ENCODE measurements at regions not wholly inside any gene's neighbourhood (a gene's known extent, or its start where the extent isn't known, plus 50 kb on each side); places are given as distances from the start of the nearest gene placed in this dataset.
"Not testable (repeated sequence)": the region's sequence is repeated elsewhere in the genome, so short reads cannot be mapped to it uniquely, and the experiment has no call there.

DNA sequence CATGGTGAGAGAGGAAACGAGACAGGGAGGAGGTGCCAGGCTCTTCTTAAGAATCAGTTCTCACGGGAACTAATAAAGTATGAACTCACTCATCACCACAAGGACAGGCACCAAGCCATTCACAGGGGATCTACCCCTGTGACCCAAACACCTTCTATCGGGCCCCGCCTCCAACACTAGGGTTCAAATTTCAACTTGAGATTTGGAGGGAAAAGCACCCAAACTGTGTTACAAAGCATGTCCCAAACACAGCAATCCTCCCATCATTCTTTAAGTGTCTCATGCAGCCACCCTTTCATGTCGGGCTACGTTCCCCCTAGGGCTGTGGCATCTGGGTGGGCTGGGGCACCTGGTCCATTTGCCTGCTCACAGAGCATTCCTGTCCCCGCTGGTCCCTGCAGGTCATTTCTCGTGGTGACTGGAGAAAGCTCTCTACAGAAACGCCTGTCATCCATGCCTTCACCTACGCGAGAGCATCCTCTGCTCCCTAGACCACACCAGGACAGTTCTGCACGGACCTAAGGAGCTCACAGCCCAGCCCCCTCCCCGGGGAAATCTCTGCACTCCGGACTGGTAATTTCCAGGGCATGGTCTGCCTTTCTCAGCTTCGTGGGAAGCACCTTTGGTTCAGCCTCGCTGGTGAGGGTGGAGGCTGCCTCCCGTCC is 79.6 kb downstream of the TTLL2 start:
- Mint-ChIP-seq H3K36me3 (no peaks in the 10 kb centered on the region), H3K4me3 (no peak overlapping the region), H3K4me1 (no peaks in the 10 kb centered on the region), H3K27me3 (peaks cover 12% of the 10 kb centered on the region), H3K27ac (no peak overlapping the region), H3K9me3 (no peaks in the 10 kb centered on the region)
- no peak for DNase-seq

DNA sequence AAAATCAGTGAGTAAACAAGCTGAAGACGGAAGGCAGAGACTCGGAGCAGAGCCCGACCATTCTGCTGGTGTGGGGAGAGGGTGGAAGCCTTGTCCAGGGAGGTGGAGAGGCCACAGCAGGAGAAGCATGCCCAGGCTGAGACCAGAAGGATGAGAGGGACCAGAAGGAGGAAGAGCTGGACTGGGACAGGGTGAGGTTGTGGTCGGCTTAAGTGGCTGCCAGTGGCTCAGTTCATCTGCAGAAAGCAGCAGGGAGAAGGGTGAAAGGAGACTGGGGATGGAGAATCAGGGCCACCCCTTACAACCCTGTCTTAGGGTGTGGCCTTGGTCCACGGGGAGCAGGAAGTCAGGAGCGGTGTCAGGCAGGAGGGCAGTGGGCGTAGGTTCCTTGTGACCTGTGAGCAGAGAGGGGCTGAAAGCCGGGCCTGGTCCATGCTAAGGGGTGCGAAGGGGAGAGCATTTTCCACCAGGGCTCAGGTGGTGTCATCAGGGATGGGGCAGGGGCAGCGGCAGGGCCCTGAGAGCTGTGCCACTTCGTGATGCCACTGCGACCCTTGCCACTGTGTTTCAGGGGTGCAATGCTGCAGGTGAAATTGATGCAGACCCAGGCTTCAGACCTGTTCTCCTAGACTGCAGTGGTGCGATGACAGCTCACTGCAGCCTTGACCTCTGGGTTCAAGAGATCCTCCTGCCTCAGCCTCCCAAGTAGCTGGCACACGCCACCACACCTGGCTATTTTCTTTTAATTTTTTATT is 81.1 kb downstream of the TTLL2 start:
- H3K36me3 Mint-ChIP-seq, result no peaks in the 10 kb centered on the region
- no peaks in the 10 kb centered on the region for H3K4me1 Mint-ChIP-seq
- DNase-seq, result no peak
- H3K27ac Mint-ChIP-seq, result no peak overlapping the region
- H3K27me3 Mint-ChIP-seq, result peaks cover 12% of the 10 kb centered on the region
- H3K4me3 Mint-ChIP-seq, result no peak overlapping the region
- no peaks in the 10 kb centered on the region for H3K9me3 Mint-ChIP-seq

- H3K4me3 Mint-ChIP-seq, H3K4me1 Mint-ChIP-seq, DNase-seq, H3K36me3 Mint-ChIP-seq, H3K27me3 Mint-ChIP-seq, H3K9me3 Mint-ChIP-seq, H3K27ac Mint-ChIP-seq: not testable (repeated sequence)
These were observed 81.8 kb downstream of the TTLL2 start for GRCh38 chr6:167406533-167407238.

GRCh38 chr6:167407239-167408064 is 82.6 kb downstream of the TTLL2 start:
- no peak overlapping the region for H3K4me3 Mint-ChIP-seq
- no peak for DNase-seq
- H3K27ac Mint-ChIP-seq, result no peak overlapping the region
- no peaks in the 10 kb centered on the region for H3K4me1 Mint-ChIP-seq
- no peaks in the 10 kb centered on the region for H3K9me3 Mint-ChIP-seq
- no peaks in the 10 kb centered on the region for H3K36me3 Mint-ChIP-seq
- peaks cover 4% of the 10 kb centered on the region for H3K27me3 Mint-ChIP-seq

GRCh38 chr6:167408235-167408869 is 83.5 kb downstream of the TTLL2 start:
- Mint-ChIP-seq H3K27ac (no peak overlapping the region), H3K36me3 (no peaks in the 10 kb centered on the region), H3K27me3 (peaks cover 4% of the 10 kb centered on the region), H3K4me1 (no peaks in the 10 kb centered on the region), H3K9me3 (no peaks in the 10 kb centered on the region), H3K4me3 (no peak overlapping the region)
- no peak for DNase-seq

- H3K36me3 Mint-ChIP-seq, result no peaks in the 10 kb centered on the region
- no peak overlapping the region for H3K4me3 Mint-ChIP-seq
- no peaks in the 10 kb centered on the region for H3K4me1 Mint-ChIP-seq
- no peak overlapping the region for H3K27ac Mint-ChIP-seq
- DNase-seq, result no peak
- peaks cover 4% of the 10 kb centered on the region for H3K27me3 Mint-ChIP-seq
- no peaks in the 10 kb centered on the region for H3K9me3 Mint-ChIP-seq
These were observed 84.2 kb downstream of the TTLL2 start for GRCh38 chr6:167409079-167409478.

DNA sequence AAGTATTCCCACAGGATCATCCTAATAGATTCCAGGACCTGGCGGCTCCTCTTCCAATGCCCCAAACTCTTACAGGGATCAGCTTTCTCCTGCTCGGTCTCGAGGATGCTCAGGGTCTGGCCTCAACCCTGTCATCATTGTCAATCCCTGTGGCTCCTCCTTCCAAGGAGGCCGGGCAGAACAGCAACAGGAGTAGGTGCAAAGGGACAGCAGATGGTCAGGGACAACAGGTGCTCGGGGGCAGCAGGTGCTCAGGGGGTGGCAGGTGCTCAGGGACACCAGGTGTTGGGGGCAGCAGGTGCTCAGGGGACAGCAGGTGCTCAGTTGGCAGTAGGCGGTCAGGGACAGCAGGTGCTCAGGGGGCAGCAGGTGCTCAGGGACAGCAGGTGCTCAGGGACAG is 84.8 kb downstream of the TTLL2 start:
- Mint-ChIP-seq H3K27me3 (peaks cover 4% of the 10 kb centered on the region), H3K27ac (no peak overlapping the region), H3K9me3 (no peaks in the 10 kb centered on the region), H3K36me3 (no peaks in the 10 kb centered on the region), H3K4me3 (no peak overlapping the region), H3K4me1 (no peaks in the 10 kb centered on the region)
- DNase-seq, result no peak

- Mint-ChIP-seq H3K9me3 (no peaks in the 10 kb centered on the region), H3K27me3 (peaks cover 4% of the 10 kb centered on the region), H3K36me3 (no peaks in the 10 kb centered on the region), H3K4me1 (no peaks in the 10 kb centered on the region), H3K27ac (no peak overlapping the region), H3K4me3 (no peak overlapping the region)
- no peak for DNase-seq
These were observed 85.6 kb downstream of the TTLL2 start for GRCh38 chr6:167410462-167410861.

DNA sequence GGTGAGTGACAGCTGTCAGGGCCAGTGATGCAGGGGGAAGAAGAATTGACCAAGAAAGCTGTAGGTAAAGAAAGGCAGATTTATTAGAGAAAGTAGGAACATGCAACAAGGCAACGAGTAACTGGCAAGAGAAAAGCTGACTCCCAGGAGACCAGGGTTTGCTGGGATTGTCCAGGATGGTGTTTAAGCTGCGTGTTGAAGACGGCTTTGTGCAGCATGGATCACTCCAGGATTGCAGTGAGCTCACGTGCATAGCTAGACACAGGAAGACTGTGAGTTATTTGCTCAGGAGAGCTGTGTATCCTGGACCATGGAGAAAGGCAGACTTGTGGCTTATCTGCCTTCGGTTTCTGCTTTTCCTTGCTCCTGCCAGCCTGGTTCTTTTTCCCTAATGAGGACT is 87.6 kb downstream of the TTLL2 start:
- DNase-seq, result no peak
- Mint-ChIP-seq H3K27ac (no peak overlapping the region), H3K9me3 (no peaks in the 10 kb centered on the region), H3K4me3 (no peak overlapping the region), H3K36me3 (no peaks in the 10 kb centered on the region), H3K27me3 (no peaks in the 10 kb centered on the region), H3K4me1 (no peaks in the 10 kb centered on the region)

GRCh38 chr6:167415441-167415961 is 90.6 kb downstream of the TTLL2 start:
- H3K27me3 Mint-ChIP-seq, result peaks cover 6% of the 10 kb centered on the region
- no peaks in the 10 kb centered on the region for H3K4me1 Mint-ChIP-seq
- H3K9me3 Mint-ChIP-seq, result no peaks in the 10 kb centered on the region

GRCh38 chr6:167416676-167417430 is 92.0 kb downstream of the TTLL2 start:
- H3K4me1 Mint-ChIP-seq, result no peaks in the 10 kb centered on the region
- no peak overlapping the region for H3K4me3 Mint-ChIP-seq
- H3K27me3 Mint-ChIP-seq, result peaks cover 6% of the 10 kb centered on the region
- no peaks in the 10 kb centered on the region for H3K9me3 Mint-ChIP-seq
- no peaks in the 10 kb centered on the region for H3K36me3 Mint-ChIP-seq
- H3K27ac Mint-ChIP-seq, result no peak overlapping the region
- no peak for DNase-seq

More at GRCh38 chr6:167415441-167415961, 90.6 kb downstream of the TTLL2 start:
- Mint-ChIP-seq H3K4me3 (no peak overlapping the region), H3K27ac (no peak overlapping the region), H3K36me3 (no peaks in the 10 kb centered on the region)
- DNase-seq, result no peak

- DNase-seq, result no peak
- no peaks in the 10 kb centered on the region for H3K36me3 Mint-ChIP-seq
- H3K4me1 Mint-ChIP-seq, result no peaks in the 10 kb centered on the region
- no peak overlapping the region for H3K27ac Mint-ChIP-seq
- H3K4me3 Mint-ChIP-seq, result no peak overlapping the region
- H3K9me3 Mint-ChIP-seq, result no peaks in the 10 kb centered on the region
- H3K27me3 Mint-ChIP-seq, result peaks cover 6% of the 10 kb centered on the region
These were observed 95.3 kb downstream of the TTLL2 start for GRCh38 chr6:167420177-167420576.

GRCh38 chr6:167420858-167421766 is 96.2 kb downstream of the TTLL2 start:
- Mint-ChIP-seq H3K27ac (no peak overlapping the region), H3K9me3 (no peaks in the 10 kb centered on the region), H3K4me3 (no peak overlapping the region), H3K27me3 (peaks cover 6% of the 10 kb centered on the region), H3K4me1 (no peaks in the 10 kb centered on the region), H3K36me3 (no peaks in the 10 kb centered on the region)
- no peak for DNase-seq
